AG04449 (cell line): ENCODE measurements at regions not wholly inside any gene's neighbourhood (a gene's known extent, or its start where the extent isn't known, plus 50 kb on each side); places are given as distances from the start of the nearest gene placed in this dataset.

ENCODE experiments used
- CTCF ChIA-PET: fragments of 350-600 bp; formaldehyde crosslinking; extraction: SDS; loops from one replicate; lab custom pipeline; 2021; ENCODE audit warnings: antibody characterized with exemption; lab: Yijun Ruan, JAX
- POLR2A ChIA-PET: fragments of 400-600, 350-600 bp; formaldehyde crosslinking; extraction: SDS; loops from one replicate; lab custom pipeline; 2020; ENCODE audit warnings: antibody characterized with exemption, inconsistent platforms; lab: Yijun Ruan, JAX
- DNase-seq: peaks from one replicate; pipeline ENCODE4 v3.0.0-alpha.2; 2010; ENCODE audit warnings: low read depth, low spot score
- H3K4me3 ChIP-seq: 2 replicates; pipeline ENCODE4 v1.5.1; 2011; ENCODE audit warnings: low read depth, mild to moderate bottlenecking, control low read depth, low read length
- TF ChIP-seq, protein P1 (sequence below): IDR thresholded peaks from one replicate; pipeline ENCODE4 v1.5.1; 2011; ENCODE audit warnings: mild to moderate bottlenecking, moderate library complexity, low read length, control low read depth, inconsistent platforms; ENCODE audit not compliant: insufficient read depth; ENCODE audit errors: missing control alignments

DNA sequence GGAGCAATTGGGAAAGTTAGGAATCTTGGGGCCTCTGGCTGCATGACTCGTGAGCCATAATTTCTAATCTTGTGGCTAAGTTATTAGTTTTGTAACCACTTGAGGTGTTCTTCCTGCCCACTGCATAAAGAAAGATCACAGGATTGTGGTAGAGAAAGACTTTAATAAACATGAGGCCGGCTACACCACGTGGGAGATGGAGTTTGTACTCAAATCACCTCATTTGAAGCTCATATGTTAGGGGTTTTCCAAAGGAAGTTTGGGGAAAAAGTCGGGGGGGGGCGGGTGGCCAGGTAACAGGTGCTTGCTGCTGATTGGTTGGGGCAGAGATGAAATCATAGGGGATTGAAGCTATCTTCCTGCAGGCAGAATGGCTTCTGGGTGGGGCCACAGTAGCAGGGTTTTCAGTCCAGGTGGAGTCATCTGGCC lies 287.8 kb downstream of the ZNF674 start:
- H3K4me3 ChIP-seq: no peak overlapping the region
- DNase-seq: no peak
- TF ChIP-seq, protein P1, sequence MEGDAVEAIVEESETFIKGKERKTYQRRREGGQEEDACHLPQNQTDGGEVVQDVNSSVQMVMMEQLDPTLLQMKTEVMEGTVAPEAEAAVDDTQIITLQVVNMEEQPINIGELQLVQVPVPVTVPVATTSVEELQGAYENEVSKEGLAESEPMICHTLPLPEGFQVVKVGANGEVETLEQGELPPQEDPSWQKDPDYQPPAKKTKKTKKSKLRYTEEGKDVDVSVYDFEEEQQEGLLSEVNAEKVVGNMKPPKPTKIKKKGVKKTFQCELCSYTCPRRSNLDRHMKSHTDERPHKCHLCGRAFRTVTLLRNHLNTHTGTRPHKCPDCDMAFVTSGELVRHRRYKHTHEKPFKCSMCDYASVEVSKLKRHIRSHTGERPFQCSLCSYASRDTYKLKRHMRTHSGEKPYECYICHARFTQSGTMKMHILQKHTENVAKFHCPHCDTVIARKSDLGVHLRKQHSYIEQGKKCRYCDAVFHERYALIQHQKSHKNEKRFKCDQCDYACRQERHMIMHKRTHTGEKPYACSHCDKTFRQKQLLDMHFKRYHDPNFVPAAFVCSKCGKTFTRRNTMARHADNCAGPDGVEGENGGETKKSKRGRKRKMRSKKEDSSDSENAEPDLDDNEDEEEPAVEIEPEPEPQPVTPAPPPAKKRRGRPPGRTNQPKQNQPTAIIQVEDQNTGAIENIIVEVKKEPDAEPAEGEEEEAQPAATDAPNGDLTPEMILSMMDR: no peak
- POLR2A ChIA-PET: no interaction called here
- CTCF ChIA-PET: no interaction called here

DNA sequence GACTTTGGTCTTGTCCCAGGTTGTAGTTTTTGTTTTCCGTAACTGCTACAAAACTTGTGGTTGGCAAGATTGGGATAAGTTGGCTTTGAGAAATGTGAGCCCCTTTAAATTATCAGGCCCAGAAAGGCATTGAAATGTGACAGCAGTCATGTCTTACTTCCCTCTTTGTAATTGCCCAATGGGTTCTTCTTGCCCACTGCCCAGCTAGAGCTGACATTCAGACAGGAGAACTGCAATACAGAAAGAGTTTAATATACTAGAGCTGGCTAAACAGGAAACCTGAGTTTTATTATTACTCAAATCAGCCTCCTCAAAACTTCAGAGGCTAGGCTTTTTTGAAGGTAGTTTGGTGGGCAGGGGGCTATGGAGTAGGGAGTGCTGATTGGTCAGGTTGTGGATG lies 288.3 kb downstream of the ZNF674 start:
- ChIA-PET POLR2A (no interaction called here), CTCF (no interaction called here)
- DNase-seq: no peak
- H3K4me3 ChIP-seq: no peak overlapping the region
- TF ChIP-seq, protein P1: no peak

DNA sequence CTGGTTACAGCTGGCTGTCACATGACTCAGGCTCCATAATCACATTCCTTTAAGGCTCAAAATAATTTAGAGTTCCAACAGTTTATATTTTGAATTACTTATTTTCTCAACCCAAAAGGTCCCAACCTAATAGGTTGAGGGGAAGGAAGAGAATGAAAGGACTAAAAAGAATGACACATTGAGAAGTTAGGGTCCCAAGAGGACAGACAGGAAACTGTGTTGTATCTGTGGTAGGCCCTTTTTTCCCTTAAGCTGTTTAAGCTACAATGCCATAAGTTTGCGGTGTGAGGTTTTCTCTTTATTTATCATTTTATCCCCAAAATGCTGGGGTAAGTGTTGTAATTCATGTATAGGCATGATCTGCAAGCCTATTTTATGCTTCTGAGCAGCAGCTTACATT lies 290.2 kb downstream of the ZNF674 start:
- H3K4me3 ChIP-seq: no peak overlapping the region
- ChIA-PET POLR2A (interaction anchor here (0.6 kb wide), 1 partner anchor 44 kb away, joined by 3 read pairs; no protein-coding TSS in a partner anchor), CTCF (no interaction called here)
- DNase-seq: no peak
- TF ChIP-seq, protein P1: no peak

DNA sequence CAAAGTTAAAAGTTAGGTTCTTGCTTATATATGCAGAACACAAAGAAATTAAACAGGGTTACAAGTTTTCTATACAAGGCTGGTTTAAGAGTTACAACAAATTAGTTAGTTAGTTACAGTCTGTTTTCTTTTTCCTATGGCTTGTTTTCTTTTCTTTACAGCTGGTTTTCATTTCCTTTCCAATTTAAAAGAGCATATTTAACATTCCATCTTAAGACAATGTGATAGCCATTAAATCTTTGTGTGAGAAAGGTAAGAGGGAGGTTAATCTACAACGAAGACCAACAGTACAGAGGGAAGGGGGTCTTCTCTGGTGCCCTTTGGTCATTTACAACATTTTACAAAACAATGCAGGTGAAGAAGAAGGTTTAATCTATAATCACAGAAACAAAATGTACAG lies 290.6 kb downstream of the ZNF674 start:
- TF ChIP-seq, protein P1: no peak
- no peak for DNase-seq
- POLR2A ChIA-PET: interaction anchor here (0.6 kb wide), 1 partner anchor 44 kb away, joined by 3 read pairs; no protein-coding TSS in a partner anchor
- no peak overlapping the region for H3K4me3 ChIP-seq
- CTCF ChIA-PET: no interaction called here

DNA sequence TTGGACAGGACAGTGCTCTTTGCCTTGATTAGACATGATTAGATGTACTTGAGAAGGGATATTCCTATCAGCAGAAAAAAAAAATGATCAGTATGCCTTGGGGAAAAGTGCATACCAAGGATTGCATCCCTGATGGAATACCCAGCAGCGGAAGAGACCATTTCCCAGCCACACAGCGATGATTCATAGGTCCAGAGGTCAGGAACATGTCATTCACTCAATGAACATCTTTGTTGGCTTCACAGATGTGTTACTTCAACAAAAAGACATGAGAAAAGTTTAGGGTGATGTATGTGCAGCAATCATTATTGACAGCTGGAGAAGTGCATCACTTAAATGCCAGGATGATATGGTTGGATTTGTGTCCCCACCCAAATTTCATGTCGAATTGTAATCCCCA lies 293.5 kb downstream of the ZNF674 start:
- DNase-seq: no peak
- ChIA-PET POLR2A (no interaction called here), CTCF (interaction anchor here (0.9 kb wide), 1 partner anchor 9 kb away, joined by 3 read pairs; no protein-coding TSS in a partner anchor)
- TF ChIP-seq, protein P1: no peak
- no peak overlapping the region for H3K4me3 ChIP-seq

DNA sequence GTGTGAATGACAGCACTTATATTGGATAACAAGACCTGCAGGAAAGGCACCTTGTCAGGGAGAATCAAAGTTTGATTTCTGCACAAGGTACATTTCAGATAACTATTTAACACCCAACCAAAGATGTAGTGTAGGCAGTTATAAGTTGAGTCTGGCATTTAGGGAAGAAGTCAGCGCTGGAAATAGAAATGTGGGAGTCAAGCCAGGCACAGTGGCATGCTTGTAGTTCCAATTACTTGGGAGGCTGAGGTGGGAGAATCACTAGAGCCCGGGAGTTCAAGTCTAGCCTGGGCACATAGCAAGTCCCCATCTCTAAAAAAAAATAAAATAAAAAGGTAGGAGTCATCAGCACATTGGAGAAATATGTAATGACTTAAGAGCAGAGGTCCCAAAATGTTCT lies 295.1 kb downstream of the ZNF674 start:
- ChIA-PET POLR2A (no interaction called here), CTCF (no interaction called here)
- no peak for DNase-seq
- H3K4me3 ChIP-seq: no peak overlapping the region
- TF ChIP-seq, protein P1: no peak
